CD4-positive, alpha-beta T cell treated with Interleukin-1 beta for 1 hour (primary cell): ENCODE measurements at regions not wholly inside any gene's neighbourhood (a gene's known extent, or its start where the extent isn't known, plus 50 kb on each side); places are given as distances from the start of the nearest gene placed in this dataset.

Experiments used
- DNase-seq, 2 donors: peaks; one replicate each; pipeline ENCODE4 v3.0.0-alpha.2; 2020 to 2022

DNA sequence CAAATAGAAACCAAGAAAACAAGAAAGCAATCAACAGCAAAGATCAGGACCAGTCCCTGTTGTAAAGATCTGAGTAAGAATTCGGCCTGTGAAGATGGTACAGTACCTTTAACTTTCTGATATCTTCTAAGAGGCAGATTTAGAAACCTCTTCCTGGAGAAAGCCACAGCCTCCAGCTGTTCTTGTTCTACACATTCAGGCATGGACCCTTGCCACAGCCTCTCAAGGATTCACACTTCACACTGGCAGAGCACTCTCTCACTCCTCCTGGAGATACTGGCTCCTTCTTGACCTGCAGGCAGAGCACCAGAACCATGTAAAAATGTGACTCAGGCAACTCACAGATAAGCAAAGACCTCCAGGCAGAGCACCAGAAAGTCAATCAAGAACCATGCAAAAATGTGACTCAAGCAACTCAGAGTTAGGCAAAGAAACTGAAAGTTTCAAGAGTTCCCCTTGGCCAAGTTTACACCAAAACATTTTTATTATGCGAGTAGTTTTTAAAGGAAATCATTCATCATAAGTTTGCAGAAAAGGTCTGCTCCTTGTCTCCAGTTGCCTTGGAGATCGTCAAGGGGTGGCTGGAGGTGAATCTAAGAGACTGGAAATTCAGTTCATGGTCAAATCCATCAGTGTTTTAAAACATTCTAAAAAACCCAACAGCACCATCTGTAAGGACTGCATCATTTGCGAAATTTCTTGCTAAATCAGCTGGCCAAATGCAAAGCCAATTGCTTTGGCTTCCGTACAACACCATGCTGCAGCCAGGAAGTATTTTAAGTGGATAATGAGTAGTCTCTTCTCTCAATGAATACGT, 119.3 kb upstream of the MDM1 start:
- DNase-seq = peak; percentile 1 to 40

- no peak for DNase-seq
These were observed 120.0 kb upstream of the MDM1 start for GRCh38 chr12:68452078-68452715.

DNA sequence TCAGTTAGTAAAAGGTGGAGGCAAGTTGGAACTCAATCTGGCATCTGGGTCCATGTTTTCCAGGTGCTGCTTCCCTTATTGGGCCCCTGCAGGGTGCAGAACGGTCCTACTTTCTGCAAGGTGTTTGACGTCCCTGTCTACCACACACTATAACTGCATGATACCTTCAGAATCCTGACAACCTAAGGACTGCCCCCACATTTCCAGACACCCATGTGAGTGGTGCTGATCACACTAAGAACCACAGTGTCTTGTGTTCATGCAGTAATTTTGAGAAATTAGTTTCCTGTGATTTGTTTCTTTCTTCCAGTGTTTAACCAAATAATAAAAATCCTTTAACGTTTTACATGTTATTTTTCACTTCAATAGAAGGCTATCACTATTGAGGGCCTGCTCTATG, 121.1 kb upstream of the MDM1 start:
- DNase-seq = no peak

GRCh38 chr12:68453876-68454275, 121.7 kb upstream of the MDM1 start:
- DNase-seq = no peak

DNA sequence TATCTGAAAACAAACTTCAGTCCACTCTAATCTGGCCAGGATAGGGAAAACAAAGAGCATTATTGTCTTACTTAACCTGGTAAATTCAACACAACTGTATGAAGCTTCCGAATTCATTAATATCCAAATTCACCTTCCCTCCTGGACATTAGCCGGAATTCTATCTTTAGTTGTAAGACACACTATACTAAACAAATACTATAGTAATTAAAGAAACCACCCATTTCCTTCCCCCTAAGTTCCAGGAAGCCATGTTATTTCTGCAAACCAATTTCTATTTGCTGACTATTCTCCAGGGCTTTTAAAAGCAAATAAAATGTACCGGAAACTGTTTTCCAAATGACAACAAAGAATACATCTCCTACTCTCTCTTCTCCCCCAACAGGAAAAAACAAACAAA, 122.7 kb upstream of the MDM1 start:
- DNase-seq = no peak

DNA sequence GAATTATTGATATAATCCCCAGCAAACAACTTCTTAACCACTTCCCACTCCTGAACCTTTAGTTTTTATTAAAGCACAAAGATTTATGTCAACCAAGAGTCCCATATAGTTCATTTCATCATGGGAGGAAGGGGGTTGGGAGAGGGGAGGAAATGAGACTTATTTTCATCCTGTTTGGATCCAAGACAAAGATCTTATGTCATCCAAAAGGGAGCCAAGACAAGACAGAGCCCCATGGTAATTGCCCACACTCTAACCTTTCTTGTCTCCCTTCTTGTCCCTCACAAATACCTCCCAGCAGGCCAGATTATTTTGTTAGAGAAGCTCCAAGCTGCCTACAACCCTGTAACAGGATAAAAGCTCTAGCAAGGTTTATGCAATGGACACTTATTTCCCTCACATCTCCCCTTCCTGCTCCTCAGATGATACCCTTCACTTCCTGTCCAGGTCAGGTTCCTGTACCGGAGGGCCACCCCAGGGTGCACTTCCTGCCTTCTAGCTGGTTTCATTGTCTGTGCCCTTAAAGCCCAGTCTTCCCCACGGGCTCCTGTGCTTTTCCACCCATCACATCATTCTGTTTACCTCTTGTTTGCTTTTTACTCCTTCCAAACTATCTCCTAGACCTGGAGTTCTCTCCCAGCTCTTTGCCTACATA, 123.7 kb upstream of the MDM1 start:
- peak; percentile 7 to 25 for DNase-seq

DNA sequence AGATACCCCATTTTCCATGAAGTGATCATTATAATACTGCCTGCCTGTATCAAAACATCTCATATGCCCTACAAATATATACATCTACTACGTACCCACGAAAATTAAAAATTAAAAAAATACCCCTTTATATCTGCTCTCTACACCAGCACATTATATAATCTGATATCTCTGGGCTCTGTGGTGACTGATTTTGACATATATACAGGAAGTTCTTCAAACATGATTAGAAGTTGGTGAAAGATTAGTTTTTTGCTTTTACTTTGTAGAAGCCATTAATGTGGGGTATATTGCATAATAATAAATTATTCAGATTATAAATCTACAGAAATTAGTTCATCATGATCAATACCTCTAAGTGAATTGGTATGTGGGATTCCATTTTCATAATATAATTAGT, 126.7 kb upstream of the MDM1 start:
- no peak for DNase-seq

DNA sequence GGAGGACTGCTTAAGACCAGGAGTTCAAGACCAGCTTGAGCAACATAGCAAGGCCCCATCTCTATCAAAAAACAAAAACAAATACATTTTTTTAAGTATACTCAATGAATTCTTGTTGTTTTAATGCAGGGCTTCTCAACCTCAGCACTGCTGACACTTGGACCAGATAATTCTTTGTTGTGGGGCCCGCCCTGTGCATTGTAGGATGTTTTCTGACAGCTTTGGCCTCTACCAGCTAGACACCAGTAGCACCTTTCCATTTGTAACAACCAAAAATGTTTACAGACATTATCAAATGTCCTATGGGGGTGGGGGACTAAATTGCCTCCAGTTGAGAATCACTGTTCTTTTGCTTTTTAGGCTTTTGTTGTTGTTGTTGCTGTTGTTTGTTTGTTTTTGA, 128.1 kb upstream of the MDM1 start:
- DNase-seq = no peak

DNA sequence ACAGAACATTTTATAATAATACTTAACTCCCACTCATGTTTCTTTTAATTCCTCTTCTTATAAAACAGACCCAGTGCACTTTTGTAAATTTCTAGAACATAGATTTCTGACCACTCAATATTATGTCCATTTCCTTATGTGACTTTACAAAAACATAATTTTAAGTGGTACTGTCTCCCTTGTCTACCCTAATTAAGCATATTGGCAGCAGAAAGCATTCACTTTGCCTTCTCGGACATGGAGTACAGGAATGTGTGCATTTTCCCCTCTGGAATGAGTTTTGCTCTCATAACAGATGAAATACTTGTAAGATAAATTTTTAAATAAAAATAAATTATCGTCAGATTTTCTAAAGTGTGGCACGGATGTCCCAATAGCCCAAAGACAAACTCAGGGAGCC, 129.5 kb upstream of the MDM1 start:
- DNase-seq = no peak

DNA sequence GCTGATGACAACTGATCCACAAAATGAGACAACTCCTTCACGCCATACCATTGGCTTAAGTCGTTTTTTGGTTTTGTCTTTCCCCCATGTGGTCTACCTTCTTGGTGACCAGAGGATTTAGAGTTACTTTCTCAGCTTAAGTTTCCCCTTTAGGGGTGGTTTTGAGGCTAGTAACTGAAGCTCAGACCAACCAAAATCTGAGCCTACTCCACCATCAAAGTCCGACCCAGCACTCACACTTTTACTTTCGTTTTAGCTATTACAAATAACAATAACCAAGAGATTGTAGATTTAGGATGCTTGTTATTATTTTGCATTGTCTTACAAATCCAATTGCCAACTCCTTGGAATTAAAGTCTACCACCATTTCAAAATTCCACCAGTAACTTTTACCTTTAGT, 130.6 kb upstream of the MDM1 start:
- peak in 1 of 2 donors; percentile 43 for DNase-seq

- DNase-seq = no peak
These were observed 133.1 kb upstream of the MDM1 start for GRCh38 chr12:68465227-68465626.

DNA sequence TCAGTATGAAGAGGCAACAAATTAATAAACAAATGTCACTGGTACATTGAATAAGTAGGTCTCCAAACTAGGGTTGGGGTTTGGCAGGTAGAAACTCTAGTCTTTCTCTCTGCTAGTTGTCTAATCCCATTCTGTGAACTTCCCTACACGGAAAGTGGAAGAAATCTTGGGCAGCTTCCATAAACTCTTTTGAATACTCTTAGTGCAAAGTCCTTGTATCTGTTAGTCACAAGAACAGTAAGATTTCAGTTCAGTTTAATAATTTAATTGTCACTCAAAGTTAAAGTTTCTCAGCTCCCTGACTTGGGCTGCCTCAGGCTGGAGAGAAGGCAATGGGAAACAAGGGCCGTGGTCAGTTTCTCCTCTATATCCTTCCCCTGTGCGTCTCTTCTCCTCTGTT, 135.4 kb upstream of the MDM1 start:
- no peak for DNase-seq

GRCh38 chr12:68468036-68468435, 135.9 kb upstream of the MDM1 start:
- DNase-seq = no peak

DNA sequence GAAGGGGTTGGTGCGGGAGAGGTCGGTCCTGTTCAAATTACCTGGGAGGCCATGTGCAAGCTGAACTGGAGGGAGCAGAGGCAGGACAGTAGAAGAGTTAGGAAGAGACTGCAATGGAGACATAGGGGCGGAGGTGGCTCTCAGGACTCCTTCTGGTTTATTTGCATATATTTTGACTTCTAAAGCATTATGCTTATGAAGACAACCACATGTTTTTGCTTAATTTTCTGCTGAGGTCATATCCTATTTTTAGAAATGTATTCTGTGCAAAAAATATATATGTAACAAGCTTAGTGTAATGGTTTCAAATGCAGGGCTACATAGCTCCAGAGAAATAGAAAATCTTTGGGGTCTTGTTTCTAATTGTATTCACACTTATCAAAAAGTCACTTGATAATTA, 137.0 kb upstream of the MDM1 start:
- DNase-seq = no peak

DNA sequence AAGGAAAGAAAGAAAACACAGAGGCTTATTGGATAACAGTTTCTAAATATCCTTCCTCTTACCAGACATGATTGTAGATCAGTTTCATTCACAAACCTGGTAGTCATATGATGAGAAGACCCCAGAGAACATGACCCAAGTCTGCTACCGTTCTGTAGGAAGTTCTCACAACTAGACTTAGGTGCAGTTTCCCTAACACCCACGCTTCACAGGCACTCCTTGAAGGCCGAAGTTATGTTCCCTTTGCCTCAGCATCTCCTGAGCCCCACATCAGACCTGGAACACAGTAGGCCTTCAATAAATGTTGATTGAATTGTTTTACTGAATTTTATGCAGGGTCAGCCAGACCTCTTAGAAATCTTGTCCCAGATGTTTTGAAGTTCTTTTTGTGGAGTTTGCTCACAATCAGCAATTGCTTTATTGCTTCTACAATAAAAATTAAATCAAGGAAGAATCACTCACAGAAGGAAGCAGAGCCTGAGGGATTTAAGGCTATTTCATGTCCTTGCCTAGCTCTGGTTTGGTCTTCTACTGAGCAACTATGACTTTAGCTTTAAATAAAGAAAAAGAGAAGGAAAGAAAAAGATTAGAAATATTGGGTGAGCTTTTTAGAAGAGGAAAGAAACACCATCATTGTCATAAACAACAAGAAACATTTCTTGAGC, 138.6 kb upstream of the MDM1 start:
- no peak for DNase-seq

DNA sequence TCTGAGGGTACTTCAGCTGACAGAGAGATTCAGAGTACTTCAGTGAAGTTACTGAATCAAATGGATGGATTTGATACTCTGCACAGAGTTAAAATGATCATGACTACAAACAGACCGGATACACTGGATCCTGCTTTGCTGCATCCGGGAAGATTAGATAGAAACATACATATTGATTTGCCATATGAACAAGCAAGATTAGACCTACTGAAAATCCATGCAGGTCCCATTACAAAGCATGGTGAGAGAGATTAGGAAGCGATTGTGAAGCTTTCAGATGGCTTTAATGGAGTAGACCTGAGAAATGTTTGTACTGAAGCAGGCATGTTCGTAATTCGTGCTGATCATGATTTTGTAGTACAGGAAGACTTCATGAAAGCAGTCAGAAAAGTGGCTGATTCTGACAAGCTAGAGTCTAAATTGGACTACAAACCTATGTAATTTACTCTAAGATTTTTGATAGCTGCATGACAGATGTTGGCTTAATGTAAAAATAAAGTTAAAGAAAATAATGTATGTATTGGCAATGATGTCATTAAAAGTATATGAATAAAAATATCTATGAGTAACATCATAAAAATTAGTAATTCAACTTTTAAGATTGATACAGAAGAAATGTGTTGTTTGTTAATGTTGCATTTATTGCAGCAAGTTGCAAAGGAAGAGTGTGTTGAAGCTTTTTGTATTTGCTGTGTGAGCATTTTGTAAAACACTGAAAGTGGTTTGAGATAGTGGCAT, 136.1 kb upstream of the RAP1B start:
- no peak for DNase-seq

GRCh38 chr12:68476794-68477193, 133.9 kb upstream of the RAP1B start:
- no peak for DNase-seq

GRCh38 chr12:68477261-68477772, 133.4 kb upstream of the RAP1B start:
- DNase-seq = no peak

DNA sequence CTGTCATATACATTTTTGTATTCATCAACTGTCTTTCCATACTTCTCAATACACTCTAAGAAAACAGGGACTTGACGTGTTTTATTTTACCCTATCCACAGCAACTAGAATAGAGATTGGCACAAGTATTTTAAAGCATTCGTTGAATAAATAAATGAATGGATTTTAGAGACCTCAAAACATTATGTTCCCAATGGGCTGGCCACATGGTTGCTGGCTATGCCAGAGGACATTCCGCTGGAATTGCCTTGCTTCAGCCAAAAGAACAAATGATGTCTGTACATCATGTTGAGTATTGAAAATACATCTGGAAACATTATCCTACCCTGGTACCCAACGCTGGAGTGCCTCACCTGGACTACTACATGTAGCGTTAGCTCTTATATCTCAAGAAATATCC, 132.8 kb upstream of the RAP1B start:
- no peak for DNase-seq

DNA sequence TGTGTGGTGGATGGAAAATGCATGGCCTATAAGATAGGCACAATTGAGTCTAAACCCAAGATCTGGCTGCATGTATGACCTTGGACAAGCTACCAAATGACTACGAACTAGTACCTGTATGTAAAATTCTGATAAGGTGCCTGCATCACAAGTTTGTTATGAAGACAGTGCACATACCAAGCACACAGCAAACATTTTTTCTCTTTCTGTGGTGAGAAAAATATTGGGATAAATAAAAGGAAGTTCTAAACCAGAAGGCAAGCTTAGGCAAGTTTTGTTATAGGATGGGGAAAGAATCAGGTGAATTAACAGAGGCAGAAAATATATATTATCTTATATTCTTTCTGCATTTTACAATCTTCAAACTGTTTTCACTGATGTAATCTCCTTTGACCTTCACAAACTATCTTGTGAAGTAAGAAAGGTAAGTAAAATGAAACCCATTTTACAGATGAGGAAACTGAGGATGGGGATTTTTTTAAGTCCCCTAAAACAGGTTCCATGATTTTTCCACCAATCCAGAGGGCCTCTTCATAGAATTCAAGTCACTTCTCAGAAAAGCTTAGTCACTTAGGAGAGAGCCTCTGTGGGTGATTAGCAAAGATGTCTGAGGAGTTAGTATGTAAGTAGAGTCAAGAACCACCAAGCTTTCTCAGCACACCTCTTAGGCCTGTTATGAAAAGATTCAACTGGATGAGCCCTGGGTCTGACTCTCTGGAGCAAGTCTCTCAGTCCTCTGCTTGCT, 132.0 kb upstream of the RAP1B start:
- DNase-seq = no peak

DNA sequence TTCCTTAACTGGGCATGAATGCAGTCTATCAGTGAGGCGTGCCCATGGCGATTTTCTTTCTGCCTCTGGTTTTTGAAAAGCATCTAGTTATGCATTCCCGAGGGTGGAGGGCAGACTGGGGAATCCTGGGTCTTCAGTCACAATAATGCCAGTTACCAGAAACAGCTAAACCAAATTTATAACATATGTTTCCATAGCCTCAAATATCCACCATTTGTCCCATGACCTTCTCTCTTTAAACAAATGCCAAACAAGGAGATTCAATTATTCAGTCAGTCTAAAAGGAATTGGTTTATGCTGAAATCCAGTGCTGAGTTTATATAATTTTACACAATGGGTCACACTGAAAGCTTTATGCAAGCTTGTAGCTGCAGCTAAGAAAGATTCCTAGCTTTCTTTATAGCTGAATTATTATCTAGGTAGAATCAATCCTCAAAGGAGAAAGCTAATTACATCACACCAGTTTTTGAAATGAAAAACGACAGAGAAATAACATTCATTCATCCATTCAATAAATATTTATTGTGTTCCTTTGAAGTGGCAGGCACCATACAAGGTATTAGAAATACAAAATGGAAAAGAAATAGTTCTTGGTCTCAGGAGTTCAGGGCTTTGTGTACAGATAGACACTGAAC, 131.3 kb upstream of the RAP1B start:
- no peak for DNase-seq
